CD4-positive, alpha-beta T cell treated with Interleukin-15 for 1 hour (primary cell): ENCODE measurements at regions not wholly inside any gene's neighbourhood (a gene's known extent, or its start where the extent isn't known, plus 50 kb on each side); places are given as distances from the start of the nearest gene placed in this dataset.

Experiments used
- DNase-seq: peaks from one replicate; pipeline ENCODE4 v3.0.0-alpha.2; 2020

- DNase-seq, result no peak
Measured at GRCh38 chr13:63983366-63983765, 2567.7 kb upstream of the PCDH20 start.

GRCh38 chr13:63979951-63980350 lies 2564.3 kb upstream of the PCDH20 start:
- no peak for DNase-seq

- no peak for DNase-seq
Measured at GRCh38 chr13:63972328-63972727, 2556.7 kb upstream of the PCDH20 start.

GRCh38 chr13:63954683-63955082 lies 2539.0 kb upstream of the PCDH20 start:
- DNase-seq, result no peak

- no peak for DNase-seq
Measured at GRCh38 chr13:63948045-63948444, 2532.4 kb upstream of the PCDH20 start.

- no peak for DNase-seq
Measured at GRCh38 chr13:63944911-63945310, 2529.3 kb upstream of the PCDH20 start.

GRCh38 chr13:63942372-63942771 lies 2526.7 kb upstream of the PCDH20 start:
- DNase-seq, result no peak

- DNase-seq, result no peak
Measured at GRCh38 chr13:63938851-63939250, 2523.2 kb upstream of the PCDH20 start.

GRCh38 chr13:63910511-63910910 lies 2494.9 kb upstream of the PCDH20 start:
- DNase-seq, result no peak

GRCh38 chr13:63909726-63910375 lies 2494.2 kb upstream of the PCDH20 start:
- DNase-seq, result no peak

- DNase-seq, result no peak
Measured at GRCh38 chr13:63902141-63902540, 2486.5 kb upstream of the PCDH20 start.

GRCh38 chr13:63901630-63902029 lies 2486.0 kb upstream of the PCDH20 start:
- DNase-seq, result no peak

- DNase-seq, result no peak
Measured at GRCh38 chr13:63900406-63900805, 2484.8 kb upstream of the PCDH20 start.

- DNase-seq, result no peak
Measured at GRCh38 chr13:63896321-63896720, 2480.7 kb upstream of the PCDH20 start.

GRCh38 chr13:63882052-63882451 lies 2466.4 kb upstream of the PCDH20 start:
- DNase-seq, result no peak

GRCh38 chr13:63880705-63881104 lies 2465.1 kb upstream of the PCDH20 start:
- DNase-seq, result no peak

- DNase-seq, result no peak
Measured at GRCh38 chr13:63873936-63874335, 2458.3 kb upstream of the PCDH20 start.

GRCh38 chr13:63864171-63864902 lies 2448.7 kb upstream of the PCDH20 start:
- DNase-seq, result no peak

GRCh38 chr13:63855457-63856118 lies 2439.9 kb upstream of the PCDH20 start:
- no peak for DNase-seq

GRCh38 chr13:63853816-63854215 lies 2438.2 kb upstream of the PCDH20 start:
- no peak for DNase-seq

- no peak for DNase-seq
Measured at GRCh38 chr13:63851526-63851925, 2435.9 kb upstream of the PCDH20 start.

GRCh38 chr13:63843766-63844699 lies 2428.4 kb upstream of the PCDH20 start:
- DNase-seq, result no peak

GRCh38 chr13:63842102-63842501 lies 2426.5 kb upstream of the PCDH20 start:
- DNase-seq, result no peak
